BE2C (cell line): ENCODE measurements at regions not wholly inside any gene's neighbourhood (a gene's known extent, or its start where the extent isn't known, plus 50 kb on each side); places are given as distances from the start of the nearest gene placed in this dataset.
A peak's percentile ranks its signal among the peaks of the same experiment; 100 is the strongest.
"Not testable (repeated sequence)": the region's sequence is repeated elsewhere in the genome, so short reads cannot be mapped to it uniquely, and the experiment has no call there.

Source experiments
- DNase-seq: peaks from one replicate; pipeline ENCODE4 v3.0.0-alpha.2; 2020
- H3K27me3 ChIP-seq: fragments of 250-450 bp; sonication (Bioruptor Pico); 2 replicates; pipeline ENCODE4 v1.5.1; 2020; ENCODE audit warnings: mild to moderate bottlenecking
- H3K36me3 ChIP-seq: fragments of 250-450 bp; sonication (Bioruptor Pico); 2 replicates; pipeline ENCODE4 v1.5.1; 2020; ENCODE audit warnings: mild to moderate bottlenecking
- H3K4me1 ChIP-seq: fragments of 250-450 bp; sonication (Bioruptor Pico); 2 replicates; pipeline ENCODE4 v1.5.1; 2020
- H3K4me3 ChIP-seq: 2 replicates; pipeline ENCODE4 v1.5.1; 2011; ENCODE audit warnings: low read depth, low read length
- H3K9me3 ChIP-seq: fragments of 250-450 bp; sonication (Bioruptor Pico); 2 replicates; pipeline ENCODE4 v1.5.1; 2020
- TF ChIP-seq, protein P1 (sequence below): IDR thresholded peaks from 2 replicates; pipeline ENCODE4 v1.5.1; 2012; ENCODE audit warnings: mild to moderate bottlenecking, low read depth, low read length

DNA sequence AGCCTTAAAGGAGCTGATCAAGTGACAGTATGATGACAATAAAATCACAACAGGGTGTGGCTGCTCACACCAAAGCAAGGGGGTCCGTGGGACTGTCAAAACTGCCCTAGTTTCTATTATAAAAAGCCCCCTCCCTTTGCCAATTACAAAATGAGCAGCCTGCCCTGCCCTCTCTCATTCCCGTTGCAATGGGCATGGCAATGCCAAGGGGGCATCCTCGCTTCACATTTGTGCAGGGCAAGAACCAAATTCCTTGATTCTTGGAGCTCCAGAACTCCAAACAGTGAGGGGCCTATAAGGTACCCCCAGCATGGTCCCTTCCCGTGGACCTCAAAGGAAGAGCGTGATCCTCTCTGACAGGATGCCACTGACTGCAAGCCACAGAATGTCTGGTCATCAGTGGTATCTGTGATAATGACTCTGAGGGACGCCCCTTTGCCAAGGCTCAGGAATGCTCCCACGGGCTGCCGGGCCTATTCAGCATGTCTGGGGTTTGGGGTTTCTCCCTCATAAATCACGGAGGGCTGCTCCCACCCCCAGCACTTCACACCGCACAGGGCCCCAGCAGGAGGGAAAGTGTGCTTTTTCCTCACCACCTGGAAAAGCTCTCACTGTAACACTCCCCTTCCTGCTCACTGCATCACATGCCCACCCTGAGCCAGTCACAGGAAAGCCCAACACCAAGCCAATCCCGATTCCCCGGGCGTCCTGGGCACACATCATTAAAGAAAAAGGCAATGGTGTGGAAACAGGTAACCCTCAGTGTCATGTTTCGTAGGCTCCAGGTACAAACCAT is 105.1 kb upstream of the TRPM1 start:
- H3K4me1 ChIP-seq, result no peaks in the 10 kb centered on the region
- no peak overlapping the region for H3K4me3 ChIP-seq
- H3K9me3 ChIP-seq, result no peaks in the 10 kb centered on the region; the same call in 1 of the 2 replicates
- H3K27me3 ChIP-seq, result no peaks in the 10 kb centered on the region
- DNase-seq, result no peak
- no peaks in the 10 kb centered on the region for H3K36me3 ChIP-seq
- TF ChIP-seq, protein P1, sequence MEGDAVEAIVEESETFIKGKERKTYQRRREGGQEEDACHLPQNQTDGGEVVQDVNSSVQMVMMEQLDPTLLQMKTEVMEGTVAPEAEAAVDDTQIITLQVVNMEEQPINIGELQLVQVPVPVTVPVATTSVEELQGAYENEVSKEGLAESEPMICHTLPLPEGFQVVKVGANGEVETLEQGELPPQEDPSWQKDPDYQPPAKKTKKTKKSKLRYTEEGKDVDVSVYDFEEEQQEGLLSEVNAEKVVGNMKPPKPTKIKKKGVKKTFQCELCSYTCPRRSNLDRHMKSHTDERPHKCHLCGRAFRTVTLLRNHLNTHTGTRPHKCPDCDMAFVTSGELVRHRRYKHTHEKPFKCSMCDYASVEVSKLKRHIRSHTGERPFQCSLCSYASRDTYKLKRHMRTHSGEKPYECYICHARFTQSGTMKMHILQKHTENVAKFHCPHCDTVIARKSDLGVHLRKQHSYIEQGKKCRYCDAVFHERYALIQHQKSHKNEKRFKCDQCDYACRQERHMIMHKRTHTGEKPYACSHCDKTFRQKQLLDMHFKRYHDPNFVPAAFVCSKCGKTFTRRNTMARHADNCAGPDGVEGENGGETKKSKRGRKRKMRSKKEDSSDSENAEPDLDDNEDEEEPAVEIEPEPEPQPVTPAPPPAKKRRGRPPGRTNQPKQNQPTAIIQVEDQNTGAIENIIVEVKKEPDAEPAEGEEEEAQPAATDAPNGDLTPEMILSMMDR, result peak; percentile 11; the same call in 1 of the 2 replicates

DNA sequence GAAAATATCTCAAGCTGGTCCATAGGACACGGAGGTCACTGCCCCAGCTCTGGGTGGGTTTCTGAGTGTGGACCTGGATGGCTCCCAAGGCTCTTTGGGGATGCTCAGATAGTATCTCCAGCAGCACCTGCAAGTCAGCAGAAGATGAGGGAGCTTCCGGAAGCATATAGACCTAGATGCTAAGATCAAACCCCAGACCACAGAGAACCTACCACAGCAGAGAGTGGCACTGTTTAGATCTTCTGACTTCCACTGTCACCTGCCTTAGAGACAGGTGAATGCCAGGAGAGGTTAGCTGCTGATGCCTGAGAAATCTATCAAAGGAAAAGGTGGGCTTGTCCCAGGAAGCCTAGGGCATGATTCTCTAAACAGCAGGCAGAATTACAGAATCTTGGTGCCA is 105.7 kb upstream of the TRPM1 start:
- H3K4me3 ChIP-seq, result no peak overlapping the region
- TF ChIP-seq, protein P1, result no peak

DNA sequence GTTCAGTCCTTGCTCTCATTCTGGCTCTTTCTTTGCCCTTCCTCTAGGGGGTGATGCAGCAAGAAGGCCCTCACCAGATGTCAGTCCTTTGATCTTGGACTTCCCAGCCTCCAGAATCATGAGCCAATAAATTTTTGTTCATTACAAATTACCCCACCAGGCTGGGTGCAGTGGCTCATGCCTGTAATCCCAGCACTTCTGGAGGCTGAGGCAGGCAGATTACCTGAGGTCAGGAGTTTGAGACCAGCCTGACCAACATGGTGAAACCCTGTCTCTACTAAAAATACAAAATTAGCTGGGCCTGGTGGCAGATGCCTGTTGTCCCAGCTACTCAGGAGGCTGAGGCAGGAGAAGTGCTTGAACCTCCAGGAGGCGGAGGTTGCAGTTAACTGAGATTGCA is 106.3 kb upstream of the TRPM1 start:
- H3K27me3 ChIP-seq, H3K9me3 ChIP-seq, H3K4me3 ChIP-seq, H3K36me3 ChIP-seq, DNase-seq, H3K4me1 ChIP-seq: not testable (repeated sequence)

More for the DNA sequence above, 105.7 kb upstream of the TRPM1 start:
- H3K27me3 ChIP-seq, result no peaks in the 10 kb centered on the region
- H3K4me1 ChIP-seq, result no peaks in the 10 kb centered on the region
- no peaks in the 10 kb centered on the region for H3K36me3 ChIP-seq
- DNase-seq, result no peak
- H3K9me3 ChIP-seq, result no peaks in the 10 kb centered on the region; the same call in 1 of the 2 replicates

DNA sequence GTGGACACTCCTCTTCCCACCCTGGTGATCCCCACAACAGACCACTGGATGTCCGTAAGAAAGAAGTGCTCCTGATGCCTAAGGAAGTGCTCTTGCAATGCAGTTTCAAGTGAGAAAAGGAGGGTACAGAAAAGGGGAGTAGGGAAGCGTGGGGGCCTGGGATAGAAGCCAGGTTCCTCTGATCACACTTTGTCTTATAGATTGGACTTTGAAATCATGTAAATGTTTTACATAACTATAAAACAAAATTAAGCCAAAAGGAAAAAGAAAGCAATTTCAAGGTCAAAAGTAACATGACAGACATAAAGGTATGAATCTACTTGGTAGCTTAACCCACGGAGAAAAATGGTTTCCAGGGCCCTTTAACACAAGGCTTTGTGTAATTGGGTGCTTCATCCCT is 107.3 kb upstream of the TRPM1 start:
- Histone ChIP-seq H3K27me3 (no peaks in the 10 kb centered on the region), H3K4me3 (no peak overlapping the region), H3K9me3 (no peaks in the 10 kb centered on the region; the same call in 1 of the 2 replicates), H3K4me1 (peaks cover 3% of the 10 kb centered on the region), H3K36me3 (no peaks in the 10 kb centered on the region)
- no peak for DNase-seq
- TF ChIP-seq, protein P1, result no peak

DNA sequence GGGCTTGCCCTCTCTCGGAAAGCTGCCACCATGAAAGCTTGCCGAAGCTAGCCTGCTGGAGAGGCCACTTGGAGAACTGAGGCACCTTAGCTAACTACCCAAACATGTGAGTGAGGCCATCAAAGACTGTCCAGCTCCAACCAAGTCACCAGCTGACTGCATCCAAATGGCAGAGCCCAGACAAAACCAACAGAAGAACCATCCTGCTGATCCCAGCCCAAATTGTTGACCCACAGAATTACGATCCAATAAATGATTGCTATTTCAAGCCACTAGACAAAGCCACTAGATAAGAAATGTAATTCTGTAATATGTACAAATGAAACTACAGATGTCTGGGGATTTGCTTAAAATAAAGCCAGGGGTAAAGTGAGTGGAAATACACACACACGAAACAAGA is 109.8 kb upstream of the TRPM1 start:
- no peak for DNase-seq
- TF ChIP-seq, protein P1, result no peak
- H3K27me3 ChIP-seq, result no peaks in the 10 kb centered on the region
- H3K36me3 ChIP-seq, result no peaks in the 10 kb centered on the region
- no peak overlapping the region for H3K4me3 ChIP-seq
- H3K4me1 ChIP-seq, result peaks cover 3% of the 10 kb centered on the region
- no peaks in the 10 kb centered on the region; the same call in 1 of the 2 replicates for H3K9me3 ChIP-seq

DNA sequence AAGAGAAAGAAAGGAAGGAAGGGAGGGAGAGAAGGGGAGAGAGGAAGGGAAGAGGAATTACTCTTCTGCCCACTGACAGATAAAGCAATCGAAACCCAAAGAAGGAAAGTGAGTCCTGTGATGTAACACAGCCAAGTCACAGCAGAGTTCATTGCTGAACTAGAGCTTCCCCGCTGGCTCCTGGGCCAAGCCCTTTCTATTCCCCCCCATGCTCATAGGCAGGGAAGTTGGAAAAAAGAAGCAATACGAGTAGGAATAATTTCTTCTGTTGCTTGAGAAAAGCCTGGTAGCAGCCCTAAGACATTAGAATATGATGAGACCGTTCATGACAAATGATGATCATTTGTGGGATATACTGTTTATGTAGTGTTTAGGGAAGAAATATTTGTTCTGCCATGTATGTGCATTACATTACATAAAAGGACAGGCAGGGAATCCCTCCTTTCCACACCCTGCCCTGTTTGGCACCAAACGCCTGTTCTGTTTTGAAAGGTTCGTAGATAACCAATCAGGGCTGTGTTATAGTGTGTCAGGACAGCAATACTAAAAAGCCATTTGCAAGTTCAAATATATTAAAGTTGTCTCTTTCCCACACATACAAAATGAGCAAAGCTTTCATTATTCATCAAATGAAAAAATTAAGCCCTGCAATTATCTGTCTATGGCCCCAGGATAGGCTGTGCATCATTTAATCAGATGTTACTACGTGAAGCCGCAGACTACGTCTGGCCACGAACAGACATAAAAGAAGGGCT is 111.0 kb upstream of the TRPM1 start:
- TF ChIP-seq, protein P1, result no peak
- Histone ChIP-seq H3K36me3 (no peaks in the 10 kb centered on the region), H3K9me3 (no peaks in the 10 kb centered on the region; the same call in 1 of the 2 replicates), H3K27me3 (no peaks in the 10 kb centered on the region), H3K4me3 (no peak overlapping the region), H3K4me1 (peaks cover 3% of the 10 kb centered on the region)
- no peak for DNase-seq
